SK-N-SH treated with all-trans-retinoic acid at 6 μM for 48 hours (cell line): ENCODE measurements at regions not wholly inside any gene's neighbourhood (a gene's known extent, or its start where the extent isn't known, plus 50 kb on each side); places are given as distances from the start of the nearest gene placed in this dataset.

Experiments
- ATAC-seq: fragments of 200-7000 bp; cut with Tn5 transposase; 3 replicates; pipeline ENCODE4 v1.9.1; 2020; ENCODE audit warnings: mild to moderate bottlenecking, moderate library complexity
- ARNTL ChIP-seq: fragments of 450-650 bp; formaldehyde crosslinking; IDR thresholded peaks from 2 replicates; pipeline ENCODE4 v1.5.0; 2020; ENCODE audit warnings: low read depth, mild to moderate bottlenecking, moderate library complexity, borderline replicate concordance
- BACH2 ChIP-seq: fragments of 250-450 bp; sonication (Bioruptor Pico); IDR thresholded peaks from 2 replicates; pipeline ENCODE4 v1.9.0; 2021; ENCODE audit warnings: mild to moderate bottlenecking, borderline replicate concordance
- CREB5 ChIP-seq: fragments of 250-450 bp; sonication (Bioruptor Pico); IDR thresholded peaks from 2 replicates; pipeline ENCODE4 v1.5.1; 2020; ENCODE audit warnings: low read depth, mild to moderate bottlenecking, moderate library complexity
- CSDC2 ChIP-seq: fragments of 250-450 bp; sonication (Bioruptor Pico); IDR thresholded peaks from 2 replicates; pipeline ENCODE4 v1.5.0; 2020; ENCODE audit warnings: mild to moderate bottlenecking, moderate library complexity
- CSRNP3 ChIP-seq: fragments of 250-450 bp; sonication (Bioruptor Pico); IDR thresholded peaks from 2 replicates; pipeline ENCODE4 v1.5.1; 2021; ENCODE audit warnings: mild to moderate bottlenecking, moderate library complexity
- ESRRG ChIP-seq: fragments of 250-450 bp; sonication (Bioruptor Pico); IDR thresholded peaks from 2 replicates; pipeline ENCODE4 v1.6.1; 2021; ENCODE audit warnings: mild to moderate bottlenecking
- GLIS3 ChIP-seq: fragments of 250-450 bp; sonication (Bioruptor Pico); IDR thresholded peaks from 2 replicates; pipeline ENCODE4 v1.5.0; 2020; ENCODE audit warnings: mild to moderate bottlenecking, moderate library complexity
- ISL1 ChIP-seq: fragments of 250-450 bp; sonication (Bioruptor Pico); IDR thresholded peaks from 2 replicates; pipeline ENCODE4 v2.1.2; 2022; ENCODE audit warnings: mild to moderate bottlenecking, moderate library complexity
- OSR1 ChIP-seq: fragments of 250-450 bp; sonication (Bioruptor Pico); IDR thresholded peaks from 2 replicates; pipeline ENCODE4 v1.8.0; 2022; ENCODE audit warnings: moderate library complexity, mild to moderate bottlenecking, inconsistent platforms
- PATZ1 ChIP-seq: fragments of 250-450 bp; sonication (Bioruptor Pico); IDR thresholded peaks from 2 replicates; pipeline ENCODE4 v1.8.0; 2020; ENCODE audit warnings: mild to moderate bottlenecking, moderate library complexity, borderline replicate concordance
- POU6F1 ChIP-seq: fragments of 250-450 bp; sonication (Bioruptor Pico); IDR thresholded peaks from 2 replicates; pipeline ENCODE4 v1.8.0; 2021; ENCODE audit warnings: low read depth, mild to moderate bottlenecking, moderate library complexity, borderline replicate concordance
- PPARA ChIP-seq: fragments of 250-450 bp; sonication (Bioruptor Pico); IDR thresholded peaks from 2 replicates; pipeline ENCODE4 v1.5.0; 2020; ENCODE audit warnings: mild to moderate bottlenecking, borderline replicate concordance
- RARB ChIP-seq: fragments of 250-450 bp; sonication (Bioruptor Pico); IDR thresholded peaks from 2 replicates; pipeline ENCODE4 v1.8.0; 2021; ENCODE audit warnings: mild to moderate bottlenecking, moderate library complexity
- SNAI2 ChIP-seq: fragments of 250-450 bp; sonication (Bioruptor Pico); IDR thresholded peaks from 2 replicates; pipeline ENCODE4 v1.5.0; 2020; ENCODE audit warnings: mild to moderate bottlenecking, moderate library complexity
- TCF4 ChIP-seq: fragments of 250-450 bp; sonication (Bioruptor Pico); IDR thresholded peaks from 2 replicates; pipeline ENCODE4 v1.8.0; 2021; ENCODE audit warnings: mild to moderate bottlenecking, moderate library complexity, borderline replicate concordance
- TOX ChIP-seq: fragments of 250-450 bp; sonication (Bioruptor Pico); IDR thresholded peaks from 2 replicates; pipeline ENCODE4 v1.8.0; 2021; ENCODE audit warnings: mild to moderate bottlenecking, moderate library complexity, borderline replicate concordance
- ZC3H10 ChIP-seq: fragments of 250-450 bp; sonication (Bioruptor Pico); IDR thresholded peaks from 2 replicates; pipeline ENCODE4 v1.5.1; 2021; ENCODE audit warnings: mild to moderate bottlenecking, moderate library complexity
- ZFP30 ChIP-seq: fragments of 450-650 bp; formaldehyde crosslinking; IDR thresholded peaks from 2 replicates; pipeline ENCODE4 v1.5.0; 2022; ENCODE audit warnings: mild to moderate bottlenecking, moderate library complexity
- ZNF565 ChIP-seq: fragments of 450-650 bp; formaldehyde crosslinking; conservative IDR thresholded peaks from 2 replicates; pipeline ENCODE4 v1.5.0; 2020; ENCODE audit warnings: low read depth, mild to moderate bottlenecking, moderate library complexity
- ZNF70 ChIP-seq: fragments of 450-650 bp; formaldehyde crosslinking; IDR thresholded peaks from 2 replicates; pipeline ENCODE4 v1.5.0; 2020; ENCODE audit warnings: mild to moderate bottlenecking, moderate library complexity
- ZNF8 ChIP-seq: fragments of 450-650 bp; formaldehyde crosslinking; IDR thresholded peaks from 2 replicates; pipeline ENCODE4 v1.5.0; 2020; ENCODE audit warnings: mild to moderate bottlenecking, moderate library complexity

- ATAC-seq = no peak
- no peak for TF ChIP-seq POU6F1 (CRISPR knock-in tag)
- no peak for TF ChIP-seq TCF4 (CRISPR knock-in tag)
- TF ChIP-seq ISL1 (CRISPR knock-in tag) = no peak
- no peak for TF ChIP-seq GLIS3 (CRISPR knock-in tag)
- TF ChIP-seq OSR1 (CRISPR knock-in tag) = no peak
- TF ChIP-seq ZC3H10 (CRISPR knock-in tag) = no peak
- no peak for TF ChIP-seq ARNTL (CRISPR knock-in tag)
- no peak for TF ChIP-seq CSRNP3 (CRISPR knock-in tag)
- no peak for TF ChIP-seq CSDC2
These were observed 275.2 kb downstream of the DSEL start for GRCh38 chr18:67241299-67241698.

- TF ChIP-seq CREB5 (CRISPR knock-in tag) = no peak
- no peak for TF ChIP-seq PATZ1 (CRISPR knock-in tag)
- no peak for TF ChIP-seq ZC3H10 (CRISPR knock-in tag)
- no peak for TF ChIP-seq ISL1 (CRISPR knock-in tag)
- TF ChIP-seq CSDC2 = no peak
- TF ChIP-seq BACH2 (CRISPR knock-in tag) = no peak
- no peak for TF ChIP-seq CSRNP3 (CRISPR knock-in tag)
- no peak for TF ChIP-seq ARNTL (CRISPR knock-in tag)
- no peak for TF ChIP-seq ESRRG (CRISPR knock-in tag)
- no peak for TF ChIP-seq ZNF70 (CRISPR knock-in tag)
- no peak for TF ChIP-seq RARB (CRISPR knock-in tag)
- TF ChIP-seq TOX (CRISPR knock-in tag) = no peak
- no peak for TF ChIP-seq ZFP30 (CRISPR knock-in tag)
- no peak for TF ChIP-seq TCF4 (CRISPR knock-in tag)
- no peak for TF ChIP-seq OSR1 (CRISPR knock-in tag)
- no peak for TF ChIP-seq POU6F1 (CRISPR knock-in tag)
- TF ChIP-seq ZNF565 (CRISPR knock-in tag) = no peak
- no peak for TF ChIP-seq SNAI2 (CRISPR knock-in tag)
- no peak for TF ChIP-seq ZNF8
- no peak for TF ChIP-seq PPARA (CRISPR knock-in tag)
- ATAC-seq = no peak
These were observed 276.7 kb downstream of the DSEL start for GRCh38 chr18:67239826-67240225.

GRCh38 chr18:67232991-67233390, 283.5 kb downstream of the DSEL start:
- no peak for ATAC-seq
- TF ChIP-seq OSR1 (CRISPR knock-in tag) (no peak), POU6F1 (CRISPR knock-in tag) (no peak)
- TF ChIP-seq, all 23 proteins: peak for 0
